SK-N-SH (cell line): ENCODE measurements at regions not wholly inside any gene's neighbourhood (a gene's known extent, or its start where the extent isn't known, plus 50 kb on each side); places are given as distances from the start of the nearest gene placed in this dataset.

Experiments
- CTCF ChIA-PET: fragments of 300-600, 350-600 bp; formaldehyde crosslinking; extraction: SDS; loops from one replicate; lab custom pipeline; 2021; lab: Yijun Ruan, JAX
- POLR2A ChIA-PET: fragments of 350-600 bp; sonication (Branson Sonifier 250); formaldehyde crosslinking; extraction: SDS; loops from one replicate; lab custom pipeline; 2020; ENCODE audit warnings: antibody characterized with exemption, inconsistent platforms; lab: Yijun Ruan, JAX
- DNase-seq: peaks from one replicate; pipeline ENCODE4 v3.0.0; 2012
- H2AFZ ChIP-seq: fragments of 200-600 bp; sonication (generic); 2 replicates; pipeline ENCODE4 v1.8.1; 2016; ENCODE audit warnings: antibody characterized with exemption, mild to moderate bottlenecking, low read depth
- H3F3A ChIP-seq: fragments of 200-600 bp; sonication (generic); replicated peaks from 2 replicates; pipeline ENCODE3; 2016; ENCODE audit warnings: antibody characterized with exemption, mild to moderate bottlenecking; ENCODE audit not compliant: insufficient read depth
- H3K27ac ChIP-seq, 2 experiments: fragments of 200-500 bp in 1 of 2; fragments of 200-600 bp in 1 of 2; sonication (Bioruptor generic) in 1 of 2; sonication (generic), shearing (Covaris generic) in 1 of 2; 2 replicates each; pipeline versions ENCODE4 v1.5.1 to v1.6.1; 2014 to 2016; ENCODE audit warnings: low read depth in 2 of 2, inconsistent platforms in 1 of 2, low read length in 1 of 2, mild to moderate bottlenecking in 1 of 2, mixed read lengths in 1 of 2
- H3K27me3 ChIP-seq: fragments of 200-600 bp; sonication (generic), shearing (Covaris generic); 2 replicates; pipeline ENCODE4 v1.6.1; 2016; ENCODE audit warnings: mixed run types; ENCODE audit not compliant: insufficient read depth
- H3K36me3 ChIP-seq, 2 experiments: fragments of 200-500 bp in 1 of 2; fragments of 200-600 bp in 1 of 2; sonication (Bioruptor generic) in 1 of 2; sonication (generic) in 1 of 2; replicated peaks in 1 of 2; 2 replicates each; pipeline versions ENCODE3 to v1.5.1; 2014 to 2016; ENCODE audit warnings: low read length in 1 of 2, mild to moderate bottlenecking in 1 of 2; ENCODE audit not compliant: insufficient read depth in 2 of 2, control insufficient read depth in 1 of 2
- H3K4me1 ChIP-seq, 2 experiments: fragments of 200-500 bp in 1 of 2; fragments of 200-600 bp in 1 of 2; sonication (Bioruptor generic) in 1 of 2; sonication (generic), shearing (Covaris generic) in 1 of 2; 2 replicates each; pipeline versions ENCODE4 v1.5.1 to v1.6.1; 2014 to 2016; ENCODE audit warnings: low read depth in 1 of 2, low read length in 1 of 2, mixed run types in 1 of 2; ENCODE audit not compliant: insufficient read depth in 2 of 2, control insufficient read depth in 1 of 2
- H3K4me2 ChIP-seq: fragments of 200-600 bp; sonication (generic), shearing (Covaris generic); 2 replicates; pipeline ENCODE4 v1.6.1; 2017; ENCODE audit warnings: mixed run types
- H3K4me3 ChIP-seq, 2 experiments: fragments of 200-500 bp in 1 of 2; fragments of 200-600 bp in 1 of 2; sonication (Bioruptor generic) in 1 of 2; sonication (generic), shearing (Covaris generic) in 1 of 2; 2 replicates each; pipeline versions ENCODE4 v1.5.1 to v1.8.1; 2014 to 2016; ENCODE audit warnings: low read depth in 2 of 2, inconsistent platforms in 1 of 2, low read length in 1 of 2, mild to moderate bottlenecking in 1 of 2, mixed read lengths in 1 of 2, moderate library complexity in 1 of 2
- H3K79me2 ChIP-seq: fragments of 200-600 bp; sonication (generic); 2 replicates; pipeline ENCODE4 v1.8.1; 2017; ENCODE audit warnings: mild to moderate bottlenecking; ENCODE audit not compliant: insufficient read depth
- H3K9ac ChIP-seq: fragments of 200-600 bp; sonication (generic); 2 replicates; pipeline ENCODE4 v1.6.1; 2017; ENCODE audit warnings: mixed run types
- H3K9me2 ChIP-seq: fragments of 200-600 bp; sonication (generic); 2 replicates; pipeline ENCODE4 v1.6.1; 2017; ENCODE audit warnings: mixed run types
- H3K9me3 ChIP-seq: fragments of 200-600 bp; sonication (generic); 2 replicates; pipeline ENCODE4 v1.6.1; 2017; ENCODE audit warnings: mixed run types, mild to moderate bottlenecking, moderate library complexity
- H4K20me1 ChIP-seq: fragments of 200-600 bp; sonication (generic); 2 replicates; pipeline ENCODE4 v1.6.1; 2017; ENCODE audit warnings: mild to moderate bottlenecking, mixed run types; ENCODE audit not compliant: insufficient read depth
- CHD2 ChIP-seq: fragments of 150-350 bp; IDR thresholded peaks from 2 replicates; pipeline ENCODE4 v1.6.1; 2018; ENCODE audit warnings: low read length; ENCODE audit not compliant: partially characterized antibody
- ELF1 ChIP-seq: IDR thresholded peaks from 2 replicates; pipeline ENCODE4 v1.4.0; 2012
- EZH2phosphoT487 ChIP-seq: fragments of 200-600 bp; sonication (generic); IDR thresholded peaks from 2 replicates; pipeline ENCODE4 v1.6.1; 2017; ENCODE audit warnings: low read depth, mixed run types, mild to moderate bottlenecking, antibody characterized with exemption, moderate library complexity, borderline replicate concordance
- FOXJ3 ChIP-seq: sonication (generic); formaldehyde crosslinking; IDR thresholded peaks from 2 replicates; pipeline ENCODE4 v1.5.1; 2020; ENCODE audit warnings: mild to moderate bottlenecking, missing genetic modification reagents
- FOXM1 ChIP-seq: IDR thresholded peaks from 2 replicates; pipeline ENCODE4 v1.4.0; 2012; ENCODE audit warnings: low read depth, mild to moderate bottlenecking
- GABPA ChIP-seq: IDR thresholded peaks from 2 replicates; pipeline ENCODE4 v1.4.0; 2012; ENCODE audit warnings: low read depth, mild to moderate bottlenecking
- JUND ChIP-seq: IDR thresholded peaks from 2 replicates; pipeline ENCODE4 v1.4.0; 2012
- NFIC ChIP-seq: IDR thresholded peaks from 2 replicates; pipeline ENCODE4 v1.4.0; 2012; ENCODE audit warnings: borderline replicate concordance
- POLR2AphosphoS5 ChIP-seq: IDR thresholded peaks from 2 replicates; pipeline ENCODE4 v1.6.1; 2012; ENCODE audit warnings: low read depth, low read length
- RAD21 ChIP-seq: IDR thresholded peaks from 2 replicates; pipeline ENCODE4 v1.6.1; 2012; ENCODE audit warnings: mild to moderate bottlenecking, low read length
- TAF1 ChIP-seq: IDR thresholded peaks from 2 replicates; pipeline ENCODE4 v1.6.1; 2012; ENCODE audit warnings: low read depth, mild to moderate bottlenecking, low read length, moderate library complexity, borderline replicate concordance
- TCF12 ChIP-seq: IDR thresholded peaks from 2 replicates; pipeline ENCODE4 v1.4.0; 2012
- YY1 ChIP-seq: IDR thresholded peaks from 2 replicates; pipeline ENCODE4 v1.4.0; 2012; ENCODE audit warnings: low read depth, mild to moderate bottlenecking
- WGBS: methylation state at CpG from one replicate; pipeline ENCODE4 v1.1.6; 2017; ENCODE audit warnings: low lambda C conversion rate; 5-methylcytosine and 5-hydroxymethylcytosine counted together
- TF ChIP-seq, protein P1 (sequence below): fragments of 150-350 bp; IDR thresholded peaks from 2 replicates; pipeline ENCODE4 v1.6.1; 2016; ENCODE audit warnings: mild to moderate bottlenecking, low read depth, low read length
- TF ChIP-seq, protein P2 (sequence below): IDR thresholded peaks from 2 replicates; pipeline ENCODE4; 2012
- TF ChIP-seq, protein P3 (sequence below): IDR thresholded peaks from 2 replicates; pipeline ENCODE4 v1.6.1; 2012; ENCODE audit warnings: mild to moderate bottlenecking, low read depth, low read length, moderate library complexity
- TF ChIP-seq, protein P4 (sequence below): fragments of 200-600 bp; sonication (generic); IDR thresholded peaks from 2 replicates; pipeline ENCODE4 v1.6.1; 2017; ENCODE audit warnings: antibody characterized with exemption, mild to moderate bottlenecking, moderate library complexity

DNA sequence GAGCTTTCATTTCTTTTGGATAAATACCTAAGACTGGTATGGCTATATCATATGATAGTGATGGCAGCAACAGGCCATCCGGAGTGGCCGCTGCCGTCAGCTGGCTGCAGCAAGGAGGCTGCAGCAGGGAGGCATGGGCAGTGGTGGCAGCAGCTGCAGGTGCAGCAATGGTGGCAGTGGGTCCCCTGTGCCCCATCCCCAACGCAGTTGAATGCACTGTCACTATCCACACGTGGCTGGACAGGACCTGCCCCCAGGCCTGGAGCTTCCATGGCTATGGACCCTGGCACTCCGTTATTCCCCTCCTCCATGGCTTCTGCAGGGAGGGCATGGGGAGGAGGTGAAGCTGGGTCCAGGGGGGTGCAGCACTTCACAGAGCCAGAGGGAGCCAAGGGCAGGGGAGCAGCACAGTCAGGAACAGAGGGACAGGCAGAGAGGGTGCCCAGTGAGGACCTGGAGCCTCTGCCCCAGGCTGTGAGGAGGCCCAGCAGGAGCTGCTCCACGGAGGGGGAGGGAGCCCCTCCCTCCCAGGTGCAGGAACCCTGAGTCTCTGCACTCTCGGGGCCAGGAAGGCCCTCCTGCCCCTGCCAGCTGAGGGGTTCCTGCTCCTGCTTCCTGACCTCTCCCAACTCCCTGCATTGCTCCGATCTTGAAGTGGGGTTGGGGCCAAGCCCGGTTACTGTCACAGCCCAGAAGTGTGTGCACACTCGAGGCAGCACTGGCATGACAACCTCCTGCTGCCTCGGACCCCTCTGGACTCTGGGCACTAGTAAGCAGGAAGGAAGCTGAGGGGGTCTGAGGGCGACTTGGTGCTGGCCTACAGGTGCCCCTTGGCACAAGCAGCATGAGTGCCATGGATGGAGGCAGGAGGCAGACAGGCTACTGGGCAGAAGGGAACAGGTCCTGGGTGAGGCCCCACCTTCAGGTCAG lies 466.3 kb downstream of the GUCY1A2 start:
- H3K27me3 ChIP-seq = no peaks in the 10 kb centered on the region
- CTCF ChIA-PET = no interaction called here
- H3K9me3 ChIP-seq = 0 out of 2 replicates have a peak, but pooled peaks cover 4% of the 10 kb centered on the region
- DNase-seq = no peak
- no peak overlapping the region for H3K9ac ChIP-seq
- H2AFZ ChIP-seq = no peak overlapping the region
- no peak for TF ChIP-seq TAF1
- no peak for TF ChIP-seq NFIC
- TF ChIP-seq JUND = no peak
- no peak for TF ChIP-seq CHD2
- no peak for TF ChIP-seq FOXM1
- TF ChIP-seq, protein P1, sequence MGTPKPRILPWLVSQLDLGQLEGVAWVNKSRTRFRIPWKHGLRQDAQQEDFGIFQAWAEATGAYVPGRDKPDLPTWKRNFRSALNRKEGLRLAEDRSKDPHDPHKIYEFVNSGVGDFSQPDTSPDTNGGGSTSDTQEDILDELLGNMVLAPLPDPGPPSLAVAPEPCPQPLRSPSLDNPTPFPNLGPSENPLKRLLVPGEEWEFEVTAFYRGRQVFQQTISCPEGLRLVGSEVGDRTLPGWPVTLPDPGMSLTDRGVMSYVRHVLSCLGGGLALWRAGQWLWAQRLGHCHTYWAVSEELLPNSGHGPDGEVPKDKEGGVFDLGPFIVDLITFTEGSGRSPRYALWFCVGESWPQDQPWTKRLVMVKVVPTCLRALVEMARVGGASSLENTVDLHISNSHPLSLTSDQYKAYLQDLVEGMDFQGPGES = no peak
- no peak overlapping the region for H3K4me2 ChIP-seq
- H3K27ac ChIP-seq = no peak overlapping the region
- H3K36me3 ChIP-seq = no peaks in the 10 kb centered on the region
- no peaks in the 10 kb centered on the region for H3K79me2 ChIP-seq
- no peaks in the 10 kb centered on the region for H3K4me1 ChIP-seq
- H3K4me3 ChIP-seq = no peak overlapping the region
- no peaks in the 10 kb centered on the region for H4K20me1 ChIP-seq
- POLR2A ChIA-PET = no interaction called here
- no peaks in the 10 kb centered on the region for H3F3A ChIP-seq
- H3K9me2 ChIP-seq = no peaks in the 10 kb centered on the region
- WGBS = 55% methylated on average over 7 of the region's 13 CpGs

DNA sequence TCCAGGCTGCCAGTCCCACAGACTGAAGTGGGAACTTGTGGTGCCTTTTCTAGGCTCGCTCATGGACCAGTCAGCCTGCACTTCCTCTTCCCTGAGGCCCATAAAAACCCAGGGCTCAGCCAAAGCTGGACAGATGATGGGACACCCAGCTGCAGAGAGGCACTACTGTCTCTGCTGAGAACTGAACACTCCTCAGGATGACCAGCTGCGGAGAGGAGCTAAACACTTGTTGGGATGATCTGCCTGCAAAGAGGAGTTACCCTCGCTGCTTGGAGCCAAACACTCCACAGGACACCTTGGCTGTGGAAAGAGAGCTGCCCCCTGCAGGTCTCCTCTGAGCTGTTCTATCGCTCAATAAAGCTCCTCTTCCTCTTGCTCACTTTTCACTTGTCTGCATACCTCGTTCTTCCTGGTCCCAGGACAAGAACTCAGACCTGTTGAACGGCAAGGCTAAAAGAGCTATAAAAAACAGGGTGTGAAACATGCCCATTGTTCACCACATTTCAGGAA lies 465.5 kb downstream of the GUCY1A2 start:
- Histone ChIP-seq H3K9me3 (0 out of 2 replicates have a peak, but pooled peaks cover 7% of the 10 kb centered on the region), H4K20me1 (no peaks in the 10 kb centered on the region), H3K4me3 (no peak overlapping the region), H3F3A (no peaks in the 10 kb centered on the region), H3K4me1 (no peaks in the 10 kb centered on the region), H3K79me2 (no peaks in the 10 kb centered on the region), H3K4me2 (no peak overlapping the region), H3K9ac (no peak overlapping the region), H3K27ac (no peak overlapping the region), H3K36me3 (no peaks in the 10 kb centered on the region), H3K9me2 (no peaks in the 10 kb centered on the region), H2AFZ (no peak overlapping the region), H3K27me3 (no peaks in the 10 kb centered on the region)
- ChIA-PET POLR2A (no interaction called here), CTCF (no interaction called here)
- DNase-seq = no peak
- WGBS = 45% methylated on average over 5 of the region's 6 CpGs
- TF ChIP-seq TAF1 = no peak
- TF ChIP-seq GABPA = no peak
- TF ChIP-seq YY1 = no peak
- TF ChIP-seq POLR2AphosphoS5 = no peak
- TF ChIP-seq TCF12 = no peak
- TF ChIP-seq, protein P2, sequence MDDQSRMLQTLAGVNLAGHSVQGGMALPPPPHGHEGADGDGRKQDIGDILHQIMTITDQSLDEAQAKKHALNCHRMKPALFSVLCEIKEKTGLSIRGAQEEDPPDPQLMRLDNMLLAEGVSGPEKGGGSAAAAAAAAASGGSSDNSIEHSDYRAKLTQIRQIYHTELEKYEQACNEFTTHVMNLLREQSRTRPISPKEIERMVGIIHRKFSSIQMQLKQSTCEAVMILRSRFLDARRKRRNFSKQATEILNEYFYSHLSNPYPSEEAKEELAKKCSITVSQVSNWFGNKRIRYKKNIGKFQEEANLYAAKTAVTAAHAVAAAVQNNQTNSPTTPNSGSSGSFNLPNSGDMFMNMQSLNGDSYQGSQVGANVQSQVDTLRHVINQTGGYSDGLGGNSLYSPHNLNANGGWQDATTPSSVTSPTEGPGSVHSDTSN = no peak
- TF ChIP-seq, protein P3, sequence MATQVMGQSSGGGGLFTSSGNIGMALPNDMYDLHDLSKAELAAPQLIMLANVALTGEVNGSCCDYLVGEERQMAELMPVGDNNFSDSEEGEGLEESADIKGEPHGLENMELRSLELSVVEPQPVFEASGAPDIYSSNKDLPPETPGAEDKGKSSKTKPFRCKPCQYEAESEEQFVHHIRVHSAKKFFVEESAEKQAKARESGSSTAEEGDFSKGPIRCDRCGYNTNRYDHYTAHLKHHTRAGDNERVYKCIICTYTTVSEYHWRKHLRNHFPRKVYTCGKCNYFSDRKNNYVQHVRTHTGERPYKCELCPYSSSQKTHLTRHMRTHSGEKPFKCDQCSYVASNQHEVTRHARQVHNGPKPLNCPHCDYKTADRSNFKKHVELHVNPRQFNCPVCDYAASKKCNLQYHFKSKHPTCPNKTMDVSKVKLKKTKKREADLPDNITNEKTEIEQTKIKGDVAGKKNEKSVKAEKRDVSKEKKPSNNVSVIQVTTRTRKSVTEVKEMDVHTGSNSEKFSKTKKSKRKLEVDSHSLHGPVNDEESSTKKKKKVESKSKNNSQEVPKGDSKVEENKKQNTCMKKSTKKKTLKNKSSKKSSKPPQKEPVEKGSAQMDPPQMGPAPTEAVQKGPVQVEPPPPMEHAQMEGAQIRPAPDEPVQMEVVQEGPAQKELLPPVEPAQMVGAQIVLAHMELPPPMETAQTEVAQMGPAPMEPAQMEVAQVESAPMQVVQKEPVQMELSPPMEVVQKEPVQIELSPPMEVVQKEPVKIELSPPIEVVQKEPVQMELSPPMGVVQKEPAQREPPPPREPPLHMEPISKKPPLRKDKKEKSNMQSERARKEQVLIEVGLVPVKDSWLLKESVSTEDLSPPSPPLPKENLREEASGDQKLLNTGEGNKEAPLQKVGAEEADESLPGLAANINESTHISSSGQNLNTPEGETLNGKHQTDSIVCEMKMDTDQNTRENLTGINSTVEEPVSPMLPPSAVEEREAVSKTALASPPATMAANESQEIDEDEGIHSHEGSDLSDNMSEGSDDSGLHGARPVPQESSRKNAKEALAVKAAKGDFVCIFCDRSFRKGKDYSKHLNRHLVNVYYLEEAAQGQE = no peak
- no peak for TF ChIP-seq CHD2
- TF ChIP-seq ELF1 = no peak
- no peak for TF ChIP-seq FOXM1
- TF ChIP-seq, protein P1 = no peak
- no peak for TF ChIP-seq EZH2phosphoT487
- TF ChIP-seq JUND = no peak
- no peak for TF ChIP-seq RAD21
- TF ChIP-seq FOXJ3 = no peak
- TF ChIP-seq, protein P4, sequence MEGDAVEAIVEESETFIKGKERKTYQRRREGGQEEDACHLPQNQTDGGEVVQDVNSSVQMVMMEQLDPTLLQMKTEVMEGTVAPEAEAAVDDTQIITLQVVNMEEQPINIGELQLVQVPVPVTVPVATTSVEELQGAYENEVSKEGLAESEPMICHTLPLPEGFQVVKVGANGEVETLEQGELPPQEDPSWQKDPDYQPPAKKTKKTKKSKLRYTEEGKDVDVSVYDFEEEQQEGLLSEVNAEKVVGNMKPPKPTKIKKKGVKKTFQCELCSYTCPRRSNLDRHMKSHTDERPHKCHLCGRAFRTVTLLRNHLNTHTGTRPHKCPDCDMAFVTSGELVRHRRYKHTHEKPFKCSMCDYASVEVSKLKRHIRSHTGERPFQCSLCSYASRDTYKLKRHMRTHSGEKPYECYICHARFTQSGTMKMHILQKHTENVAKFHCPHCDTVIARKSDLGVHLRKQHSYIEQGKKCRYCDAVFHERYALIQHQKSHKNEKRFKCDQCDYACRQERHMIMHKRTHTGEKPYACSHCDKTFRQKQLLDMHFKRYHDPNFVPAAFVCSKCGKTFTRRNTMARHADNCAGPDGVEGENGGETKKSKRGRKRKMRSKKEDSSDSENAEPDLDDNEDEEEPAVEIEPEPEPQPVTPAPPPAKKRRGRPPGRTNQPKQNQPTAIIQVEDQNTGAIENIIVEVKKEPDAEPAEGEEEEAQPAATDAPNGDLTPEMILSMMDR = no peak
